GM12878 (cell line): ENCODE measurements at regions not wholly inside any gene's neighbourhood (a gene's known extent, or its start where the extent isn't known, plus 50 kb on each side); places are given as distances from the start of the nearest gene placed in this dataset.

ENCODE experiments used
- ATAC-seq: fragments of 200-7000 bp; cut with Tn5 transposase; 3 replicates; pipeline ENCODE4 v1.9.1; 2020; ENCODE audit warnings: mild to moderate bottlenecking, moderate library complexity
- BruUV-seq: library from RNA; stranded (reverse); fragments of 400-500 nt; replicated peaks from 2 replicates; lab custom pipeline; 2021; lab: Mats Ljungman, UMichigan
- CTCF ChIA-PET: fragments of 300-600 bp; sonication (Branson Sonifier 250); formaldehyde crosslinking; extraction: SDS; loops from one replicate; lab custom pipeline; 2021; ENCODE audit warnings: inconsistent platforms; lab: Yijun Ruan, JAX
- POLR2A ChIA-PET: fragments of 350-600 bp; formaldehyde crosslinking; extraction: SDS; loops from one replicate; lab custom pipeline; 2021; ENCODE audit warnings: inconsistent platforms; lab: Charles Lee
- RAD21 ChIA-PET: fragments of 300-600 bp; sonication (Branson Sonifier 250); formaldehyde crosslinking; loops from one replicate; lab custom pipeline; 2023; ENCODE audit warnings: antibody characterized with exemption; ENCODE audit not compliant: unreplicated experiment; lab: Charles Lee
- SMC1A ChIA-PET: fragments of 300-600 bp; sonication (Branson Sonifier 250); formaldehyde crosslinking; loops from one replicate; lab custom pipeline; 2023; ENCODE audit not compliant: unreplicated experiment, uncharacterized antibody; lab: Charles Lee
- DNase-seq: peaks from one replicate; pipeline ENCODE4 v3.0.0-alpha.2; 2011; ENCODE audit warnings: low read depth, low spot score
- FAIRE-seq: peaks from 3 replicates; lab custom pipeline; 2011; peaks lifted over from hg19 to GRCh38; lab: Jason Lieb, UNC
- H2AFZ ChIP-seq: 2 replicates; pipeline ENCODE4 v1.6.0; 2011; ENCODE audit warnings: low read depth, low read length, control low read depth; ENCODE audit not compliant: control insufficient read depth
- H3K27ac ChIP-seq: 2 replicates; pipeline ENCODE4 v1.5.1; 2011; ENCODE audit warnings: control low read depth; ENCODE audit not compliant: control insufficient read depth, insufficient read depth
- H3K27me3 ChIP-seq, 2 experiments: replicated peaks in 1 of 2; 2 replicates each; pipeline versions ENCODE4 v1.6.0 to v1.6.1; 2011; ENCODE audit warnings: low read length in 1 of 2; ENCODE audit not compliant: control insufficient read depth in 2 of 2, insufficient read depth in 2 of 2
- H3K36me3 ChIP-seq, 2 experiments: 2 replicates each; pipeline ENCODE4 v1.5.1; 2011; ENCODE audit warnings: low read length in 1 of 2; ENCODE audit not compliant: control insufficient read depth in 2 of 2, insufficient read depth in 2 of 2
- H3K4me1 ChIP-seq: 2 replicates; pipeline ENCODE4 v1.6.1; 2011; ENCODE audit warnings: mild to moderate bottlenecking, low read length, moderate library complexity, mixed read lengths; ENCODE audit not compliant: control insufficient read depth, insufficient read depth
- H3K4me2 ChIP-seq: 2 replicates; pipeline ENCODE4 v1.6.0; 2011; ENCODE audit warnings: control low read depth; ENCODE audit not compliant: control insufficient read depth, insufficient read depth
- H3K4me3 ChIP-seq: fragments of 200-600 bp; sonication (generic); 2 replicates; pipeline ENCODE4 v1.5.1; 2016
- H3K79me2 ChIP-seq: 2 replicates; pipeline ENCODE4 v1.6.0; 2011; ENCODE audit warnings: low read length; ENCODE audit not compliant: control insufficient read depth, insufficient read depth
- H3K9ac ChIP-seq: 2 replicates; pipeline ENCODE4 v1.8.0; 2011; ENCODE audit warnings: low read length, control low read depth, mixed read lengths; ENCODE audit not compliant: control insufficient read depth, insufficient read depth
- H3K9me3 ChIP-seq: replicated peaks from 3 replicates; pipeline ENCODE4 v1.5.1; 2011; ENCODE audit warnings: mild to moderate bottlenecking, low read length; ENCODE audit not compliant: control insufficient read depth, insufficient read depth
- H4K20me1 ChIP-seq: 2 replicates; pipeline ENCODE4 v1.6.0; 2011; ENCODE audit not compliant: control insufficient read depth, insufficient read depth
- BACH1 ChIP-seq: fragments of 450-650 bp; IDR thresholded peaks from 2 replicates; pipeline ENCODE4 v1.6.1; 2017; ENCODE audit warnings: mild to moderate bottlenecking, borderline replicate concordance
- CHD1 ChIP-seq: IDR thresholded peaks from 2 replicates; pipeline ENCODE4 v1.6.1; 2012; ENCODE audit warnings: low read depth, low read length, improper control_type of control experiment
- GATAD2B ChIP-seq: fragments of 450-650 bp; conservative IDR thresholded peaks from 2 replicates; pipeline ENCODE4 v1.6.1; 2017; ENCODE audit warnings: low read depth, mild to moderate bottlenecking, moderate library complexity
- IKZF1 ChIP-seq: fragments of 450-650 bp; conservative IDR thresholded peaks from 2 replicates; pipeline ENCODE4 v1.6.1; 2017; ENCODE audit warnings: antibody characterized with exemption, mild to moderate bottlenecking
- IKZF2 ChIP-seq, 2 experiments: fragments of 450-650 bp; IDR thresholded peaks; 2 replicates each; pipeline ENCODE4 v1.6.1; 2017; ENCODE audit warnings: mild to moderate bottlenecking in 2 of 2, moderate library complexity in 2 of 2
- MAX ChIP-seq: IDR thresholded peaks from 2 replicates; pipeline ENCODE4 v1.6.1; 2012; ENCODE audit warnings: low read depth, low read length, improper control_type of control experiment
- MEF2B ChIP-seq: fragments of 450-650 bp; IDR thresholded peaks from 2 replicates; pipeline ENCODE4 v1.6.1; 2018; ENCODE audit warnings: mild to moderate bottlenecking, moderate library complexity; ENCODE audit not compliant: partially characterized antibody, poor library complexity, severe bottlenecking
- MLLT1 ChIP-seq: fragments of 450-650 bp; IDR thresholded peaks from 2 replicates; pipeline ENCODE4 v1.6.1; 2016; ENCODE audit warnings: mild to moderate bottlenecking
- MTA2 ChIP-seq: fragments of 450-650 bp; IDR thresholded peaks from 2 replicates; pipeline ENCODE4 v1.6.1; 2016; ENCODE audit warnings: low read depth, mild to moderate bottlenecking, moderate library complexity
- NFXL1 ChIP-seq: fragments of 450-650 bp; IDR thresholded peaks from 2 replicates; pipeline ENCODE4 v1.6.1; 2017; ENCODE audit warnings: antibody characterized with exemption, mild to moderate bottlenecking, borderline replicate concordance
- PKNOX1 ChIP-seq: fragments of 450-650 bp; IDR thresholded peaks from 2 replicates; pipeline ENCODE4 v1.6.1; 2016; ENCODE audit warnings: mild to moderate bottlenecking
- SMC3 ChIP-seq: IDR thresholded peaks from 2 replicates; pipeline ENCODE4 v1.6.1; 2011; ENCODE audit warnings: low read length, improper control_type of control experiment, borderline replicate concordance
- SPI1 ChIP-seq: IDR thresholded peaks from 2 replicates; pipeline ENCODE4 v1.6.1; 2011; ENCODE audit warnings: low read depth, mild to moderate bottlenecking, low read length, moderate library complexity, borderline replicate concordance; ENCODE audit not compliant: insufficient read depth
- TARDBP ChIP-seq: IDR thresholded peaks from 2 replicates; pipeline ENCODE4 v1.6.1; 2016; ENCODE audit warnings: borderline replicate concordance
- WRNIP1 ChIP-seq: IDR thresholded peaks from 2 replicates; pipeline ENCODE4 v1.6.1; 2011; ENCODE audit warnings: low read depth, low read length, improper control_type of control experiment, borderline replicate concordance
- ZBTB40 ChIP-seq: fragments of 450-650 bp; IDR thresholded peaks from 2 replicates; pipeline ENCODE4 v1.6.1; 2016; ENCODE audit warnings: mild to moderate bottlenecking, moderate library complexity, borderline replicate concordance
- ZNF217 ChIP-seq: fragments of 450-650 bp; IDR thresholded peaks from 2 replicates; pipeline ENCODE4 v1.6.1; 2017; ENCODE audit warnings: antibody characterized with exemption, mild to moderate bottlenecking
- WGBS: methylation state at CpG from one replicate; pipeline ENCODE4 v1.1.6; 2016; ENCODE audit warnings: low lambda C conversion rate; ENCODE audit not compliant: insufficient replicate concordance, insufficient coverage; ENCODE audit errors: missing lambda C conversion rate; 5-methylcytosine and 5-hydroxymethylcytosine counted together
- in situ Hi-C: fragments of 300-500 bp; cut with MboI; formaldehyde crosslinking; loops from 9 replicates; pipeline ENCODE4 v1.14.3; 2018; ENCODE audit warnings: mixed read lengths
- intact Hi-C: fragments of 100-400 bp; cut with micrococcal nuclease; formaldehyde crosslinking; loops from one replicate; pipeline ENCODE4 v1.14.2; 2022; ENCODE audit not compliant: unreplicated experiment

GRCh38 chr9:19895006-19895405 is 106.2 kb upstream of the SLC24A2 start (continued):
- TF ChIP-seq MEF2B: no peak

- BruUV-seq: no TSS peak
- ChIA-PET RAD21 (no interaction called here), POLR2A (no interaction called here), SMC1A (no interaction called here), CTCF (no interaction called here)
- no peak overlapping the region for H3K4me3 ChIP-seq
- H3K4me2 ChIP-seq: no peak overlapping the region
- H3K9ac ChIP-seq: no peak overlapping the region
- no peak for FAIRE-seq
- H3K36me3 ChIP-seq: no peaks in the 10 kb centered on the region
- no peak for DNase-seq
- in situ Hi-C loops: no loop called here
- 47% methylated on average over 4 of the region's 4 CpGs for WGBS
- no peak overlapping the region for H3K27ac ChIP-seq
- H2AFZ ChIP-seq: no peak overlapping the region
- H3K27me3 ChIP-seq: no peaks in the 10 kb centered on the region
- intact Hi-C loops: no loop called here
- H3K4me1 ChIP-seq: no peaks in the 10 kb centered on the region
- no peaks in the 10 kb centered on the region for H3K79me2 ChIP-seq
- no peaks in the 10 kb centered on the region for H4K20me1 ChIP-seq
- no peaks in the 10 kb centered on the region for H3K9me3 ChIP-seq
- no peak for ATAC-seq
- TF ChIP-seq ZNF217 (no peak), PKNOX1 (no peak), TARDBP (no peak), MAX (no peak), SMC3 (no peak), MLLT1 (no peak), ZBTB40 (no peak), CHD1 (no peak), NFXL1 (no peak), GATAD2B (no peak), SPI1 (no peak), IKZF2 (IDR thresholded peaks at IDR 0.05) (no peak), MTA2 (no peak), WRNIP1 (no peak), IKZF1 (no peak), BACH1 (no peak)
Measured at GRCh38 chr9:19885608-19886007, 96.8 kb upstream of the SLC24A2 start.
